Fibroblast of pulmonary artery (primary cell): ENCODE measurements at regions not wholly inside any gene's neighbourhood (a gene's known extent, or its start where the extent isn't known, plus 50 kb on each side); places are given as distances from the start of the nearest gene placed in this dataset.
A peak's percentile ranks its signal among the peaks of the same experiment; 100 is the strongest.

Experiments used
- DNase-seq: peaks from one replicate; pipeline ENCODE4 v3.0.0-alpha.2; 2010; ENCODE audit warnings: low read depth
- H3K4me3 ChIP-seq: replicated peaks from 2 replicates; pipeline ENCODE4 v1.5.1; 2011; ENCODE audit warnings: low read depth, mild to moderate bottlenecking, control low read depth, low read length, moderate library complexity
- CTCF ChIP-seq: IDR thresholded peaks from 2 replicates; pipeline ENCODE4 v1.5.1; 2011; ENCODE audit warnings: mild to moderate bottlenecking, control low read depth, low read length, inconsistent platforms; ENCODE audit errors: missing control alignments

GRCh38 chr4:165680821-165681220 lies 192.2 kb upstream of the TLL1 start:
- no peak overlapping the region for H3K4me3 ChIP-seq
- TF ChIP-seq CTCF: no peak
- peak; percentile 10 for DNase-seq

- no peak for TF ChIP-seq CTCF
- DNase-seq: no peak
- no peak overlapping the region for H3K4me3 ChIP-seq
Measured at GRCh38 chr4:165682611-165683010, 190.4 kb upstream of the TLL1 start.

- no peak overlapping the region for H3K4me3 ChIP-seq
- TF ChIP-seq CTCF: no peak
- DNase-seq: peak; percentile 68
Measured at GRCh38 chr4:165684177-165684805, 188.7 kb upstream of the TLL1 start.

GRCh38 chr4:165686756-165687155 lies 186.3 kb upstream of the TLL1 start:
- TF ChIP-seq CTCF: no peak
- no peak overlapping the region for H3K4me3 ChIP-seq
- no peak for DNase-seq

GRCh38 chr4:165689159-165689558 lies 183.9 kb upstream of the TLL1 start:
- no peak overlapping the region for H3K4me3 ChIP-seq
- no peak for TF ChIP-seq CTCF
- no peak for DNase-seq

- TF ChIP-seq CTCF: no peak
- DNase-seq: peak; percentile 36
Measured at GRCh38 chr4:165692082-165692481, 181.0 kb upstream of the TLL1 start.

GRCh38 chr4:165698272-165698671 lies 174.8 kb upstream of the TLL1 start:
- no peak for TF ChIP-seq CTCF
- DNase-seq: no peak
- no peak overlapping the region for H3K4me3 ChIP-seq

More at GRCh38 chr4:165692082-165692481, 181.0 kb upstream of the TLL1 start:
- no peak overlapping the region for H3K4me3 ChIP-seq
